Panc1 (cell line): ENCODE measurements at regions not wholly inside any gene's neighbourhood (a gene's known extent, or its start where the extent isn't known, plus 50 kb on each side); places are given as distances from the start of the nearest gene placed in this dataset.

Source experiments
- ATAC-seq: fragments of 200-7000 bp; cut with Tn5 transposase; 2 replicates; pipeline ENCODE4 v1.9.1; 2020; ENCODE audit warnings: mild to moderate bottlenecking, moderate library complexity
- BruUV-seq: library from RNA; stranded (reverse); fragments of 400-500 nt; replicated peaks from 2 replicates; lab custom pipeline; 2021; lab: Mats Ljungman, UMichigan
- CTCF ChIA-PET: fragments of 300-600 bp; sonication (Branson Sonifier 250); formaldehyde crosslinking; loops from one replicate; lab custom pipeline; 2022; ENCODE audit warnings: antibody characterized with exemption; lab: Charles Lee
- POLR2A ChIA-PET: fragments of 300-600 bp; sonication (Branson Sonifier 250); formaldehyde crosslinking; loops from one replicate; lab custom pipeline; 2022; ENCODE audit warnings: antibody characterized with exemption; lab: Charles Lee
- DNase-seq: peaks from one replicate; pipeline ENCODE4 v3.0.0-alpha.2; 2010; ENCODE audit warnings: low read depth, low spot score
- H3K27ac ChIP-seq: 2 replicates; pipeline ENCODE4 v1.5.1; 2011; ENCODE audit warnings: mild to moderate bottlenecking, low read length, inconsistent platforms
- H3K27me3 ChIP-seq: fragments of 200-500 bp; sonication (Bioruptor generic); 2 replicates; pipeline ENCODE4 v1.6.0; 2014; ENCODE audit warnings: low read length, inconsistent platforms; ENCODE audit not compliant: control insufficient read depth, insufficient read depth
- H3K36me3 ChIP-seq: fragments of 200-500 bp; sonication (Bioruptor generic); 2 replicates; pipeline ENCODE4 v1.5.1; 2014; ENCODE audit warnings: inconsistent platforms, mild to moderate bottlenecking, low read length, moderate library complexity; ENCODE audit not compliant: control insufficient read depth, insufficient read depth
- H3K4me1 ChIP-seq: 2 replicates; pipeline ENCODE4 v1.5.1; 2011; ENCODE audit warnings: inconsistent platforms, mild to moderate bottlenecking, low read length, moderate library complexity; ENCODE audit not compliant: control insufficient read depth, insufficient read depth
- H3K4me3 ChIP-seq, 2 experiments: 2 replicates each; pipeline ENCODE4 v1.5.1; 2011 to 2012; ENCODE audit warnings: low read depth in 2 of 2, low read length in 2 of 2, mild to moderate bottlenecking in 2 of 2, inconsistent platforms in 1 of 2, moderate library complexity in 1 of 2
- H3K9me3 ChIP-seq: fragments of 200-500 bp; sonication (Bioruptor generic); 2 replicates; pipeline ENCODE4 v1.5.1; 2014; ENCODE audit warnings: low read depth, mild to moderate bottlenecking, inconsistent platforms, low read length, moderate library complexity; ENCODE audit not compliant: control insufficient read depth, insufficient read depth
- CTCF ChIP-seq: fragments of 450-650 bp; IDR thresholded peaks from 2 replicates; pipeline ENCODE4 v1.5.1; 2017; ENCODE audit warnings: mild to moderate bottlenecking
- POLR2AphosphoS5 ChIP-seq: IDR thresholded peaks from 2 replicates; pipeline ENCODE4 v1.6.1; 2012; ENCODE audit warnings: mild to moderate bottlenecking, low read depth, low read length, moderate library complexity
- REST ChIP-seq, 2 experiments: IDR thresholded peaks; 2 replicates each; pipeline ENCODE4 v1.6.1; 2011 to 2012; ENCODE audit warnings: low read depth in 2 of 2, control low read depth in 1 of 2, low read length in 1 of 2, mild to moderate bottlenecking in 1 of 2, moderate library complexity in 1 of 2; ENCODE audit not compliant: insufficient read depth in 1 of 2
- SIN3A ChIP-seq: IDR thresholded peaks from 2 replicates; pipeline ENCODE4 v1.6.1; 2012; ENCODE audit warnings: low read depth, mild to moderate bottlenecking, low read length, moderate library complexity, borderline replicate concordance; ENCODE audit not compliant: insufficient read depth
- TCF7L2 ChIP-seq: IDR thresholded peaks from 2 replicates; pipeline ENCODE4 v1.6.1; 2011; ENCODE audit warnings: mild to moderate bottlenecking, low read depth, low read length, inconsistent platforms
- in situ Hi-C: cut with HindIII; loops from 2 replicates; pipeline ENCODE4 v1.10.0; 2016; ENCODE audit warnings: low sequenced_read_pairs, low pct_unique_long_range_greater_than_20kb
- intact Hi-C: fragments of 100-400 bp; cut with micrococcal nuclease; formaldehyde crosslinking; loops from one replicate; pipeline ENCODE4 v1.10.0; 2022; ENCODE audit not compliant: unreplicated experiment

GRCh38 chr7:79683185-79683890 lies 229.9 kb upstream of the MAGI2 start:
- no peak overlapping the region for H3K4me3 ChIP-seq
- POLR2A ChIA-PET: no interaction called here
- in situ Hi-C loops (no loop called here), intact Hi-C loops (no loop called here)
- CTCF ChIA-PET: no interaction called here
- BruUV-seq: no TSS peak
- no peaks in the 10 kb centered on the region for H3K4me1 ChIP-seq
- DNase-seq (no peak), ATAC-seq (no peak)
- no peaks in the 10 kb centered on the region for H3K27me3 ChIP-seq
- H3K36me3 ChIP-seq: no peaks in the 10 kb centered on the region
- TF ChIP-seq TCF7L2: no peak
- no peak for TF ChIP-seq CTCF
- TF ChIP-seq REST (IDR thresholded peaks at IDR 0.05; ENCODE audit: insufficient read depth in 1 of 2, low read depth in 2 of 2, low read length in 1 of 2): no peak
- no peak for TF ChIP-seq POLR2AphosphoS5
- TF ChIP-seq SIN3A: no peak
- H3K27ac ChIP-seq: no peak overlapping the region
- no peaks in the 10 kb centered on the region for H3K9me3 ChIP-seq

DNA sequence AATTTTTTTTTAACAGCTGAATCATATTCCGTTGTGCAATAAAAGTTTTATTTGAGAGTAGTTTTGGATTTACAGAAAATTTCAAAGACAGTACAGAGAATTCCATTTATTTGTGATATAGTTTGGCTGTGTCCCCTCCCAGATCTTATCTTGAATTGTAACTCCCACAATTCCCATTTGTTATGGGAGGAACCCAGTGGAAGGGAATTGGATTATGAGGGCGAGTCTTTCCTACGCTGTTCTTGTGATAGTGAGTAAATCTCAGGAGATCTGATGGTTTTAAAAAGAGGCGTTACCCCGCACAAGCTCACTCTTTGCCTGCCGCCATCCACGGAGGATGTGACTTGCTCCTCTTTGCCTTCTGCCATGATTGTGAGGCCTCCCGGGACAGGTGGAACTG lies 228.0 kb upstream of the MAGI2 start:
- Histone ChIP-seq H3K27me3 (no peaks in the 10 kb centered on the region), H3K4me1 (no peaks in the 10 kb centered on the region), H3K27ac (no peak overlapping the region), H3K4me3 (no peak overlapping the region), H3K9me3 (peaks cover 5% of the 10 kb centered on the region; the same call in 1 of the 2 replicates), H3K36me3 (no peaks in the 10 kb centered on the region)
- TF ChIP-seq CTCF (no peak), REST (IDR thresholded peaks at IDR 0.05; ENCODE audit: insufficient read depth in 1 of 2, low read depth in 2 of 2, low read length in 1 of 2) (no peak), SIN3A (no peak), TCF7L2 (no peak), POLR2AphosphoS5 (no peak)
- POLR2A ChIA-PET: interaction anchor here (0.6 kb wide), 1 partner anchor 78 kb away, joined by 5 read pairs; no protein-coding TSS in a partner anchor
- CTCF ChIA-PET: no interaction called here
- ATAC-seq (no peak), DNase-seq (no peak)
- no TSS peak for BruUV-seq
- intact Hi-C loops (no loop called here), in situ Hi-C loops (no loop called here)
